SU-DHL-6 (cell line): ENCODE measurements at regions not wholly inside any gene's neighbourhood (a gene's known extent, or its start where the extent isn't known, plus 50 kb on each side); places are given as distances from the start of the nearest gene placed in this dataset.

ENCODE experiments used
- H2AFZ ChIP-seq: fragments of 200-600 bp; sonication (generic); 2 replicates; pipeline ENCODE4 v1.6.1; 2014; ENCODE audit warnings: low read depth, mild to moderate bottlenecking, moderate library complexity, mixed read lengths, antibody characterized with exemption, low read length; ENCODE audit not compliant: severe bottlenecking
- H3F3A ChIP-seq: fragments of 200-600 bp; shearing (Covaris generic); 2 replicates; pipeline ENCODE4 v1.6.0; 2016; ENCODE audit warnings: antibody characterized with exemption, mild to moderate bottlenecking; ENCODE audit not compliant: insufficient read depth
- H3K27ac ChIP-seq: fragments of 200-600 bp; sonication (generic); 2 replicates; pipeline ENCODE4 v1.5.1; 2016; ENCODE audit warnings: low read depth, mild to moderate bottlenecking, low read length, moderate library complexity, mixed read lengths
- H3K27me3 ChIP-seq: fragments of 200-600 bp; sonication (generic), shearing (Covaris generic); 2 replicates; pipeline ENCODE4 v1.6.0; 2014; ENCODE audit warnings: mild to moderate bottlenecking, low read length
- H3K36me3 ChIP-seq: fragments of 200-600 bp; sonication (generic); 2 replicates; pipeline ENCODE4 v1.6.1; 2014; ENCODE audit warnings: mild to moderate bottlenecking, low read length, mixed read lengths
- H3K4me2 ChIP-seq: fragments of 300-600, 200-600 bp; shearing (Covaris generic), sonication (generic); 2 replicates; pipeline ENCODE4 v1.6.0; 2014; ENCODE audit warnings: low read length, low read depth, mild to moderate bottlenecking; ENCODE audit not compliant: poor library complexity, severe bottlenecking
- H3K4me3 ChIP-seq: fragments of 200-600 bp; sonication (generic); 2 replicates; pipeline ENCODE4 v1.5.1; 2014; ENCODE audit warnings: antibody characterized with exemption, low read length, mild to moderate bottlenecking, mixed read lengths; ENCODE audit not compliant: insufficient read depth, poor library complexity, severe bottlenecking
- H3K79me2 ChIP-seq: fragments of 200-600 bp; sonication (generic); 2 replicates; pipeline ENCODE4 v1.6.1; 2014; ENCODE audit warnings: mild to moderate bottlenecking, low read length, moderate library complexity; ENCODE audit not compliant: insufficient read depth
- H3K9ac ChIP-seq: fragments of 200-600 bp; sonication (generic); 2 replicates; pipeline ENCODE4 v1.7.0; 2014; ENCODE audit warnings: mild to moderate bottlenecking, low read length
- H3K9me2 ChIP-seq: fragments of 200-600 bp; sonication (generic); replicated peaks from 2 replicates; pipeline ENCODE4 v1.6.1; 2014; ENCODE audit warnings: low read length; ENCODE audit not compliant: insufficient read depth
- H3K9me3 ChIP-seq: fragments of 200-600 bp; sonication (generic); 2 replicates; pipeline ENCODE4 v1.6.1; 2014; ENCODE audit warnings: low read length, mixed read lengths; ENCODE audit not compliant: insufficient read depth
- H4K20me1 ChIP-seq: fragments of 200-600 bp; sonication (generic); 2 replicates; pipeline ENCODE4 v1.6.1; 2014; ENCODE audit warnings: low read depth, mild to moderate bottlenecking, antibody characterized with exemption, low read length, moderate library complexity, mixed read lengths
- CTCF ChIP-seq: fragments of 200-600 bp; sonication (generic); IDR thresholded peaks from one replicate; pipeline ENCODE4 v1.5.1; 2017; ENCODE audit warnings: antibody characterized with exemption, mild to moderate bottlenecking, low read length, moderate library complexity; ENCODE audit not compliant: insufficient read depth, poor library complexity, severe bottlenecking
- EZH2phosphoT487 ChIP-seq: fragments of 200-600 bp; sonication (generic), shearing (Covaris generic); conservative IDR thresholded peaks from 2 replicates; pipeline ENCODE4 v1.6.1; 2018; ENCODE audit warnings: mild to moderate bottlenecking, antibody characterized with exemption, low read length, moderate library complexity, mixed read lengths

DNA sequence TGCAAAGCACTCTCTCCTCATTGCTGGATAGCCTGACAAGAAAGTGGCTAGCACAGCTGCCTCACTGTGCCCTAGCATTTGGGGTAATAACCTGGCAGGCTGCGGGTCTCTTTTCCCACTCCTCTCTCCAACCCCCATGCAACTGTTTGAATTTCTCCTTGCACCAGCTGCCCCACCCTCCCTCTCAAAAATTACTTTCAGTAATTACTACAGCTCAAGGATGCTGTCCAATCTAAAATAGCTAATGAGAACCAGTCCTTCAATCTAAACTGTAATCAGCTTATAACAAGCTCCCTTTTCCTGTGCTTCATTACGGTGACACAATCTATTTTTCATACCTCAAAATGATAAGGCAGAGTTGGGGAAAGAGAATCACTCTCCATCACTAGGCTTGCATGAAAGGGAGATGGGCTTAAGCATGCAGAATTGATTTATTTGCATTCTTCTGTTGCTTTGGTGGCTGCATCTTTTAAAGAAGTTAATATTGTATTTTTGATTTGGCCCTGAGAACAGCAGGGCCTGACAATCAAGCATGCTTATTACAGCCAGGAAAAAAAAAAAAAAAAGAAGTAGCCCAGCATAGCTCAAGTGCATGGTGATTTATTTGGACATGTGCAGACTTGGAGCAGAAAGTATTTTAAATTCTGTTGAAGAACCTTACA is 881.8 kb downstream of the SLC4A3 start:
- Histone ChIP-seq H3K36me3 (no peaks in the 10 kb centered on the region), H3K4me2 (no peak overlapping the region), H4K20me1 (no peaks in the 10 kb centered on the region), H2AFZ (no peak overlapping the region), H3K27me3 (no peaks in the 10 kb centered on the region), H3K79me2 (no peaks in the 10 kb centered on the region), H3K9me3 (no peaks in the 10 kb centered on the region), H3F3A (no peaks in the 10 kb centered on the region), H3K9ac (no peak overlapping the region), H3K27ac (no peak overlapping the region), H3K4me3 (no peak overlapping the region), H3K9me2 (no peaks in the 10 kb centered on the region)
- TF ChIP-seq EZH2phosphoT487 (no peak), CTCF (no peak)

- Histone ChIP-seq H3K36me3 (no peaks in the 10 kb centered on the region), H3K27me3 (no peaks in the 10 kb centered on the region), H3K9me2 (no peaks in the 10 kb centered on the region), H3K9ac (no peak overlapping the region), H4K20me1 (no peaks in the 10 kb centered on the region), H3K4me3 (no peak overlapping the region), H3K4me2 (no peak overlapping the region), H3K79me2 (no peaks in the 10 kb centered on the region), H3K9me3 (no peaks in the 10 kb centered on the region), H2AFZ (no peak overlapping the region), H3K27ac (no peak overlapping the region), H3F3A (no peaks in the 10 kb centered on the region)
- TF ChIP-seq CTCF (no peak), EZH2phosphoT487 (no peak)
Measured at GRCh38 chr2:220509966-220510365, 882.5 kb downstream of the SLC4A3 start.

GRCh38 chr2:220510668-220511067 is 883.2 kb downstream of the SLC4A3 start:
- H3K36me3 ChIP-seq: no peaks in the 10 kb centered on the region
- H3K27ac ChIP-seq: no peak overlapping the region
- H2AFZ ChIP-seq: no peak overlapping the region
- H3K79me2 ChIP-seq: no peaks in the 10 kb centered on the region
- H3K9me3 ChIP-seq: no peaks in the 10 kb centered on the region
- no peaks in the 10 kb centered on the region for H4K20me1 ChIP-seq
- H3K4me2 ChIP-seq: no peak overlapping the region
- no peaks in the 10 kb centered on the region for H3K9me2 ChIP-seq
- H3K9ac ChIP-seq: no peak overlapping the region
- TF ChIP-seq EZH2phosphoT487 (no peak), CTCF (no peak)
- H3F3A ChIP-seq: no peaks in the 10 kb centered on the region
- H3K27me3 ChIP-seq: no peaks in the 10 kb centered on the region
- H3K4me3 ChIP-seq: no peak overlapping the region
